ENCODE measurements at regions not wholly inside any gene's neighbourhood (a gene's known extent, or its start where the extent isn't known, plus 50 kb on each side); places are given as distances from the start of the nearest gene placed in this dataset.

DNA sequence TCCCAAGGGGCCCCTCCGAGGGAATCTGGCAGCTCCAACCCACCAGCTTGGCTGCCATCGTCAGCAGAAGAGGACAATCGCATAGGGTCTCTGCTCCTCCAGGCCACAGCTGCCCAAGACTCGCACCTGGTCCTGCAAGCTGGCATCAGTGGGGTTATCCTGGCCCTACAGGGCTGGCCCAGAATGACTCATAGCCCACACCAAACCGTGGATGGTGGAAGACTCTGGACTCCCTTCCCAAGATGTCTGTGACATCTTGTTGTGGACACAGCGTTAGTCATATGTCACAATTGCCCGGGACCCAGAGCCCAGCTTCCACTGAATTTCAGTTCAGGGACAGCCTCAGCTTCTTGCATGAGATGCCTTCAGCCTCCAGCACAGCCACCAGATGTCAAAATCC, 91.5 kb upstream of the CUX1 start:
- no peaks in the 10 kb centered on the region for H3K79me2 ChIP-seq (replicated peaks; ENCODE audit: insufficient read depth, low read length)

GRCh38 chr7:101727184-101727583, 90.2 kb upstream of the CUX1 start:
- Histone ChIP-seq H3K4me2 (ENCODE audit: low read length) (no peak overlapping the region), H3K9me2 (ENCODE audit: insufficient read depth, low read length) (no peaks in the 10 kb centered on the region), H3K79me2 (replicated peaks; ENCODE audit: insufficient read depth, low read length) (no peaks in the 10 kb centered on the region), H3K4me3 (ENCODE audit: low read length) (no peak overlapping the region), H3K9ac (ENCODE audit: low read length) (no peak overlapping the region), H3K36me3 (ENCODE audit: insufficient read depth, low read length) (no peaks in the 10 kb centered on the region), H3K27ac (ENCODE audit: low read length) (no peak overlapping the region), H2AFZ (ENCODE audit: low read depth, low read length) (no peak overlapping the region), H3K27me3 (ENCODE audit: insufficient read depth, low read depth, low read length) (no peaks in the 10 kb centered on the region), H4K20me1 (ENCODE audit: insufficient read depth) (no peaks in the 10 kb centered on the region), H3K9me3 (ENCODE audit: low read length) (no peaks in the 10 kb centered on the region), H3F3A (ENCODE audit: insufficient read depth, low read length, poor library complexity, severe bottlenecking) (no peaks in the 10 kb centered on the region)
- TF ChIP-seq EZH2 (IDR thresholded peaks at IDR 0.05; ENCODE audit: borderline replicate concordance, insufficient read depth, low read length, poor library complexity, severe bottlenecking) (no peak), CTCF (IDR thresholded peaks at IDR 0.05; ENCODE audit: poor library complexity, severe bottlenecking) (no peak), RAD21 (conservative IDR thresholded peaks at IDR 0.05) (no peak), SMC3 (conservative IDR thresholded peaks at IDR 0.05; ENCODE audit: poor library complexity) (no peak), TAF1 (IDR thresholded peaks at IDR 0.05; ENCODE audit: low read depth) (no peak), EP300 (conservative IDR thresholded peaks at IDR 0.05; ENCODE audit: poor library complexity, severe bottlenecking) (no peak), MXI1 (conservative IDR thresholded peaks at IDR 0.05; ENCODE audit: poor library complexity, severe bottlenecking) (no peak), POLR2AphosphoS5 (IDR thresholded peaks at IDR 0.05) (no peak)
- TF ChIP-seq, protein P1, sequence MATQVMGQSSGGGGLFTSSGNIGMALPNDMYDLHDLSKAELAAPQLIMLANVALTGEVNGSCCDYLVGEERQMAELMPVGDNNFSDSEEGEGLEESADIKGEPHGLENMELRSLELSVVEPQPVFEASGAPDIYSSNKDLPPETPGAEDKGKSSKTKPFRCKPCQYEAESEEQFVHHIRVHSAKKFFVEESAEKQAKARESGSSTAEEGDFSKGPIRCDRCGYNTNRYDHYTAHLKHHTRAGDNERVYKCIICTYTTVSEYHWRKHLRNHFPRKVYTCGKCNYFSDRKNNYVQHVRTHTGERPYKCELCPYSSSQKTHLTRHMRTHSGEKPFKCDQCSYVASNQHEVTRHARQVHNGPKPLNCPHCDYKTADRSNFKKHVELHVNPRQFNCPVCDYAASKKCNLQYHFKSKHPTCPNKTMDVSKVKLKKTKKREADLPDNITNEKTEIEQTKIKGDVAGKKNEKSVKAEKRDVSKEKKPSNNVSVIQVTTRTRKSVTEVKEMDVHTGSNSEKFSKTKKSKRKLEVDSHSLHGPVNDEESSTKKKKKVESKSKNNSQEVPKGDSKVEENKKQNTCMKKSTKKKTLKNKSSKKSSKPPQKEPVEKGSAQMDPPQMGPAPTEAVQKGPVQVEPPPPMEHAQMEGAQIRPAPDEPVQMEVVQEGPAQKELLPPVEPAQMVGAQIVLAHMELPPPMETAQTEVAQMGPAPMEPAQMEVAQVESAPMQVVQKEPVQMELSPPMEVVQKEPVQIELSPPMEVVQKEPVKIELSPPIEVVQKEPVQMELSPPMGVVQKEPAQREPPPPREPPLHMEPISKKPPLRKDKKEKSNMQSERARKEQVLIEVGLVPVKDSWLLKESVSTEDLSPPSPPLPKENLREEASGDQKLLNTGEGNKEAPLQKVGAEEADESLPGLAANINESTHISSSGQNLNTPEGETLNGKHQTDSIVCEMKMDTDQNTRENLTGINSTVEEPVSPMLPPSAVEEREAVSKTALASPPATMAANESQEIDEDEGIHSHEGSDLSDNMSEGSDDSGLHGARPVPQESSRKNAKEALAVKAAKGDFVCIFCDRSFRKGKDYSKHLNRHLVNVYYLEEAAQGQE (IDR thresholded peaks at IDR 0.05; ENCODE audit: borderline replicate concordance): no peak

More for the DNA sequence above, 91.5 kb upstream of the CUX1 start:
- Histone ChIP-seq H3K4me2 (ENCODE audit: low read length) (no peak overlapping the region), H4K20me1 (ENCODE audit: insufficient read depth) (no peaks in the 10 kb centered on the region), H3K9me2 (ENCODE audit: insufficient read depth, low read length) (no peaks in the 10 kb centered on the region), H3K27ac (ENCODE audit: low read length) (no peak overlapping the region), H3K9me3 (ENCODE audit: low read length) (no peaks in the 10 kb centered on the region), H3K27me3 (ENCODE audit: insufficient read depth, low read depth, low read length) (no peaks in the 10 kb centered on the region), H3F3A (ENCODE audit: insufficient read depth, low read length, poor library complexity, severe bottlenecking) (no peaks in the 10 kb centered on the region), H2AFZ (ENCODE audit: low read depth, low read length) (no peak overlapping the region), H3K36me3 (ENCODE audit: insufficient read depth, low read length) (no peaks in the 10 kb centered on the region), H3K9ac (ENCODE audit: low read length) (no peak overlapping the region), H3K4me3 (ENCODE audit: low read length) (no peak overlapping the region)
- TF ChIP-seq EZH2 (IDR thresholded peaks at IDR 0.05; ENCODE audit: borderline replicate concordance, insufficient read depth, low read length, poor library complexity, severe bottlenecking) (no peak), CTCF (IDR thresholded peaks at IDR 0.05; ENCODE audit: poor library complexity, severe bottlenecking) (no peak), MXI1 (conservative IDR thresholded peaks at IDR 0.05; ENCODE audit: poor library complexity, severe bottlenecking) (no peak), SMC3 (conservative IDR thresholded peaks at IDR 0.05; ENCODE audit: poor library complexity) (no peak), POLR2AphosphoS5 (IDR thresholded peaks at IDR 0.05) (no peak), RAD21 (conservative IDR thresholded peaks at IDR 0.05) (no peak)
- TF ChIP-seq, protein P1 (IDR thresholded peaks at IDR 0.05; ENCODE audit: borderline replicate concordance): no peak
